ENCODE measurements at regions not wholly inside any gene's neighbourhood (a gene's known extent, or its start where the extent isn't known, plus 50 kb on each side); places are given as distances from the start of the nearest gene placed in this dataset.

GRCh38 chr17:33396818-33397217, 103.7 kb upstream of the ASIC2 start:
- Histone ChIP-seq H3K36me3 (ENCODE audit: control insufficient read depth, insufficient read depth, low read length) (no peaks in the 10 kb centered on the region), H3K14ac (replicated peaks; ENCODE audit: low read depth, low read length) (no peak overlapping the region), H3K9me1 (ENCODE audit: insufficient read depth, low read length) (no peaks in the 10 kb centered on the region), H3K9me3 (ENCODE audit: control insufficient read depth, insufficient read depth, low read length) (no peaks in the 10 kb centered on the region), H3K4me1 (ENCODE audit: control insufficient read depth, insufficient read depth, low read length) (no peaks in the 10 kb centered on the region), H2AK5ac (ENCODE audit: low read depth, low read length) (no peak overlapping the region), H4K91ac (ENCODE audit: insufficient read depth, low read depth, low read length) (no peak overlapping the region), H2BK120ac (ENCODE audit: low read depth, low read length) (no peak overlapping the region), H3K79me1 (ENCODE audit: low read depth in 1 of 2, low read length in 2 of 2) (no peaks in the 10 kb centered on the region), H3K56ac (ENCODE audit: extremely low read depth, insufficient read depth, low read length) (no peak overlapping the region), H4K20me1 (ENCODE audit: insufficient read depth, low read length) (no peaks in the 10 kb centered on the region), H3K4ac (ENCODE audit: low read depth, low read length) (no peak overlapping the region), H3K4me3 (ENCODE audit: insufficient read depth, low read depth, low read length) (no peak overlapping the region), H2AFZ (replicated peaks; ENCODE audit: low read length, poor library complexity) (no peak overlapping the region), H3K23ac (ENCODE audit: low read depth, low read length) (no peak overlapping the region), H3K18ac (ENCODE audit: low read depth, low read length) (no peak overlapping the region), H2BK5ac (ENCODE audit: low read depth, low read length, poor library complexity, severe bottlenecking) (no peak overlapping the region), H3K27ac (ENCODE audit: insufficient read depth, low read length) (no peak overlapping the region), H4K5ac (ENCODE audit: low read depth, low read length) (no peak overlapping the region), H3K9ac (ENCODE audit: low read depth, low read length) (no peak overlapping the region), H2AK9ac (replicated peaks; ENCODE audit: low read depth, low read length, poor library complexity) (no peak overlapping the region), H3K4me2 (ENCODE audit: low read depth, low read length) (no peak overlapping the region), H2BK15ac (ENCODE audit: low read depth, low read length) (no peak overlapping the region), H2BK20ac (ENCODE audit: low read depth, low read length) (no peak overlapping the region), H4K8ac (ENCODE audit: low read depth in 2 of 2, low read length in 2 of 2) (no peak overlapping the region), H3K27me3 (ENCODE audit: control insufficient read depth, insufficient read depth, low read length) (no peaks in the 10 kb centered on the region)
- in situ Hi-C loops (cut with MboI; ENCODE audit: low sequenced_read_pairs) (no loop called here), dilution Hi-C loops (cut with HindIII; ENCODE audit: low sequenced_read_pairs, unreplicated experiment) (no loop called here), intact Hi-C loops (cut with micrococcal nuclease) (no loop called here)
- ATAC-seq (ENCODE audit: low read depth) = no peak
- BruUV-seq (replicated peaks) = no TSS peak
- no peak for DNase-seq
- no CpG with 5 or more reads among the region's 3 CpGs for WGBS, 2 experiments (ENCODE audit: extremely low coverage in 2 of 2, insufficient read length in 1 of 2)
- ChIA-PET CTCF (no interaction called here), POLR2A (ENCODE audit: unreplicated experiment) (no interaction called here)
- TF ChIP-seq POLR2A (IDR thresholded peaks at IDR 0.05; ENCODE audit: low read depth, low read length) (no peak), MAFK (IDR thresholded peaks at IDR 0.05; ENCODE audit: low read depth, low read length) (no peak), BHLHE40 (IDR thresholded peaks at IDR 0.05; ENCODE audit: low read depth, low read length) (no peak), SMC3 (IDR thresholded peaks at IDR 0.05; ENCODE audit: low read depth, low read length) (no peak), CHD1 (IDR thresholded peaks at IDR 0.05; ENCODE audit: low read depth, low read length) (no peak), RAD21 (IDR thresholded peaks at IDR 0.05; ENCODE audit: low read length) (no peak), RCOR1 (IDR thresholded peaks at IDR 0.05; ENCODE audit: insufficient replicate concordance, low read length) (no peak), FOS (IDR thresholded peaks at IDR 0.05; ENCODE audit: low read depth, low read length) (no peak), ELK1 (IDR thresholded peaks at IDR 0.05; ENCODE audit: borderline replicate concordance, low read depth, low read length) (no peak), USF2 (IDR thresholded peaks at IDR 0.05; ENCODE audit: low read depth, low read length) (no peak), CEBPB (IDR thresholded peaks at IDR 0.05; ENCODE audit: low read depth, low read length) (no peak), RFX5 (IDR thresholded peaks at IDR 0.05; ENCODE audit: low read depth, low read length) (no peak), NFE2L2 (IDR thresholded peaks at IDR 0.05; ENCODE audit: low read depth, low read length) (no peak), MAZ (IDR thresholded peaks at IDR 0.05; ENCODE audit: borderline replicate concordance, low read depth, low read length) (no peak)

All from IMR-90 (cell line).